Smooth muscle cell (in vitro differentiated cells): ENCODE measurements at regions not wholly inside any gene's neighbourhood (a gene's known extent, or its start where the extent isn't known, plus 50 kb on each side); places are given as distances from the start of the nearest gene placed in this dataset.

ENCODE experiments used
- DNase-seq: peaks from one replicate; lab custom pipeline; 2025; ENCODE audit not compliant: unreplicated experiment; lab: John Stamatoyannopoulos, UW
- H2AFZ ChIP-seq: fragments of 200-600 bp; sonication (generic); 2 replicates; pipeline ENCODE4 v1.6.0; 2016; ENCODE audit warnings: antibody characterized with exemption, low read depth, mild to moderate bottlenecking
- H3F3A ChIP-seq: fragments of 200-600 bp; sonication (generic); 2 replicates; pipeline ENCODE4 v1.6.0; 2017; ENCODE audit warnings: antibody characterized with exemption, low read depth
- H3K27ac ChIP-seq: fragments of 200-600 bp; sonication (generic); 2 replicates; pipeline ENCODE4 v1.5.1; 2016; ENCODE audit warnings: low read depth, mild to moderate bottlenecking
- H3K27me3 ChIP-seq: fragments of 200-600 bp; sonication (generic); 2 replicates; pipeline ENCODE4 v1.6.1; 2016; ENCODE audit warnings: low read depth, mild to moderate bottlenecking
- H3K36me3 ChIP-seq: fragments of 200-600 bp; sonication (generic); 2 replicates; pipeline ENCODE4 v1.5.1; 2016; ENCODE audit warnings: low read depth
- H3K4me1 ChIP-seq: fragments of 200-600 bp; sonication (generic); 2 replicates; pipeline ENCODE4 v1.5.1; 2016; ENCODE audit warnings: low read depth
- H3K4me2 ChIP-seq: fragments of 200-600 bp; sonication (generic); 2 replicates; pipeline ENCODE4 v1.6.0; 2016; ENCODE audit warnings: mild to moderate bottlenecking
- H3K4me3 ChIP-seq: fragments of 200-600 bp; sonication (generic); 2 replicates; pipeline ENCODE4 v1.5.1; 2016; ENCODE audit warnings: mild to moderate bottlenecking
- H3K79me2 ChIP-seq: fragments of 200-600 bp; sonication (generic); 2 replicates; pipeline ENCODE4 v1.6.0; 2016; ENCODE audit warnings: low read depth, mild to moderate bottlenecking
- H3K9ac ChIP-seq: fragments of 200-600 bp; sonication (generic); 2 replicates; pipeline ENCODE4 v1.6.0; 2016; ENCODE audit warnings: low read depth
- H3K9me3 ChIP-seq: fragments of 200-600 bp; sonication (generic); replicated peaks from 2 replicates; pipeline ENCODE4 v1.5.1; 2016; ENCODE audit warnings: low read depth
- H4K20me1 ChIP-seq: fragments of 200-600 bp; sonication (generic); 2 replicates; pipeline ENCODE4 v1.6.0; 2016; ENCODE audit warnings: low read depth
- WGBS: methylation state at CpG from one replicate; pipeline ENCODE4 v1.1.7; 2016; ENCODE audit warnings: low lambda C conversion rate; 5-methylcytosine and 5-hydroxymethylcytosine counted together
- TF ChIP-seq, protein P1 (sequence below): fragments of 200-600 bp; sonication (generic); IDR thresholded peaks from 2 replicates; pipeline ENCODE4 v1.5.1; 2017; ENCODE audit warnings: borderline replicate concordance, mild to moderate bottlenecking, antibody characterized with exemption; ENCODE audit not compliant: insufficient read depth, poor library complexity, severe bottlenecking

DNA sequence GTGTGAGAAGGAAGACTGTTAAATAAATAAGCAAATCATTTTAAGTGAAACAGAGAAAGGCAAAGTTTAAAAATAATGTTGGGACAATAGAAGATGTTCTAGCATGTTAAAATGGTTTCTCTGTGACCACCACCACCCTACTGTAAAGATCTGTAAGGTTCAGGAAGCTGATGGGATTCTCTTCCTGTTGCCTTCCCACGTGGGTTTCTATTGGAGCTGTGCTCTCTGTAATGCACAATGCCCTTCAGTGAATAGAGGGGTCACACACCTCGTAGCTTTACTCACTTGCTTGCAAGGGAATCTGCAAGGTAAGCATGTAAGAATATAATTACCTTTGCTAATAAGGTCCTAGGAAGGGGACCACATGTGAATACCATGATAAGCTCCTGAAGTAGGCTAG, 170.5 kb downstream of the CASP12 start:
- Histone ChIP-seq H2AFZ (no peak overlapping the region), H3K4me2 (no peak overlapping the region), H3K4me3 (no peak overlapping the region), H3K9ac (no peak overlapping the region), H3K27me3 (no peaks in the 10 kb centered on the region), H3K27ac (no peak overlapping the region), H4K20me1 (no peaks in the 10 kb centered on the region), H3K79me2 (no peaks in the 10 kb centered on the region), H3K9me3 (no peaks in the 10 kb centered on the region), H3K4me1 (no peaks in the 10 kb centered on the region), H3K36me3 (no peaks in the 10 kb centered on the region), H3F3A (no peaks in the 10 kb centered on the region)
- DNase-seq: no peak
- WGBS: 69% methylated on average over 2 of the region's 2 CpGs
- TF ChIP-seq, protein P1, sequence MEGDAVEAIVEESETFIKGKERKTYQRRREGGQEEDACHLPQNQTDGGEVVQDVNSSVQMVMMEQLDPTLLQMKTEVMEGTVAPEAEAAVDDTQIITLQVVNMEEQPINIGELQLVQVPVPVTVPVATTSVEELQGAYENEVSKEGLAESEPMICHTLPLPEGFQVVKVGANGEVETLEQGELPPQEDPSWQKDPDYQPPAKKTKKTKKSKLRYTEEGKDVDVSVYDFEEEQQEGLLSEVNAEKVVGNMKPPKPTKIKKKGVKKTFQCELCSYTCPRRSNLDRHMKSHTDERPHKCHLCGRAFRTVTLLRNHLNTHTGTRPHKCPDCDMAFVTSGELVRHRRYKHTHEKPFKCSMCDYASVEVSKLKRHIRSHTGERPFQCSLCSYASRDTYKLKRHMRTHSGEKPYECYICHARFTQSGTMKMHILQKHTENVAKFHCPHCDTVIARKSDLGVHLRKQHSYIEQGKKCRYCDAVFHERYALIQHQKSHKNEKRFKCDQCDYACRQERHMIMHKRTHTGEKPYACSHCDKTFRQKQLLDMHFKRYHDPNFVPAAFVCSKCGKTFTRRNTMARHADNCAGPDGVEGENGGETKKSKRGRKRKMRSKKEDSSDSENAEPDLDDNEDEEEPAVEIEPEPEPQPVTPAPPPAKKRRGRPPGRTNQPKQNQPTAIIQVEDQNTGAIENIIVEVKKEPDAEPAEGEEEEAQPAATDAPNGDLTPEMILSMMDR: no peak

DNA sequence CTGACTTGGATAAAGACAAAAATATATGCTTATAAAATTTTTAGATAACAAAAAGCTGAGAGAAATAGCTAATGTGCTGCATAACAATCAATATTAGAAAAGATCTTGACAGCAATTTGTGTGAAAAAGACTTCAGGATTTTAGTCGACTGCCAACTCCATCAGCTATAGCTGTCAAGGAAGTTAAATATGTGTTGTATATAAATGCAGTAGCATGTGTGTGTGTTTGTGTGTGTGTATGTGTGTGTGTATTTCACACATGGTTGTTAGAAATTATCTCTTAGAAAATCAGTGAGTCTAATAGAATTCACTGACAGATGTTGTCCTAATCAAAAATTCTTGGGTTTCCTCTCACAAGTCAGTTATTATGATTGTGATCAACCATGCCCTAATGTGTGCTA, 171.2 kb downstream of the CASP12 start:
- H3K4me2 ChIP-seq: no peak overlapping the region
- no peaks in the 10 kb centered on the region for H4K20me1 ChIP-seq
- no peaks in the 10 kb centered on the region for H3K36me3 ChIP-seq
- no peak overlapping the region for H2AFZ ChIP-seq
- no peaks in the 10 kb centered on the region for H3K4me1 ChIP-seq
- no peaks in the 10 kb centered on the region for H3F3A ChIP-seq
- 92% methylated on average over 1 of the region's 1 CpG for WGBS
- H3K27me3 ChIP-seq: no peaks in the 10 kb centered on the region
- no peaks in the 10 kb centered on the region for H3K79me2 ChIP-seq
- H3K9me3 ChIP-seq: peaks cover 3% of the 10 kb centered on the region
- H3K9ac ChIP-seq: no peak overlapping the region
- DNase-seq: no peak
- no peak overlapping the region for H3K27ac ChIP-seq
- no peak overlapping the region for H3K4me3 ChIP-seq
- TF ChIP-seq, protein P1: no peak

DNA sequence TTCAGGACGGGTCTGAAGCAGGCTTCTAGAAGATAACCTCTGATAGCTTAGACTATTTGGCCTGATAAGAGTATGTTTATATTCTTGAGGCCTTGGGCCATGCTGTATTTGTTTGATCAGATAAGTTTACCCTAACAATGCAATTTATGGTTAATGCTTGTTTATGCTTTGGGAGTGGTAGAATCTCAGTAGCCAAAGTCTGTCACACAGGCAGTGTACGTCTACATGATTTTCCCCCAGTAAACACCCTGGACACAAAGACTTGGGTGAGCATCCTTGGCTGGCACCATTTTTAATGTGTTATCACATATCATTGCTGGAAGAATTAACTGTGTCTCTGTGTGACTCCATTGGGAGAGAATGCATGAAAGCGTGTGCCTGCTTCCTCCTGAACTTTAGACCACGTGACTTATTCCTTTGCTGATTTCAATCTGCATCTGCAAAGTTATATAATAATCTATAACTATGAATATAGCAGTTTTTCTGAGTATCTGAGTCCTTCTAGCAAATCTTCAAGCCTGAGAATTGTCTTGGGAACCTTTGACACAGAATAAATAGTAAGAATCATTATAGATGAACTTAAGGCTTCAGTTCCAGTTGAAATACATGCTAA, 172.4 kb downstream of the CASP12 start:
- H3F3A ChIP-seq: no peaks in the 10 kb centered on the region
- H3K4me1 ChIP-seq: no peaks in the 10 kb centered on the region
- H3K4me3 ChIP-seq: no peak overlapping the region
- no peak overlapping the region for H2AFZ ChIP-seq
- H4K20me1 ChIP-seq: no peaks in the 10 kb centered on the region
- whole genome bisulfite sequencing: 34% methylated on average over 4 of the region's 4 CpGs
- no peak for DNase-seq
- H3K36me3 ChIP-seq: no peaks in the 10 kb centered on the region
- no peaks in the 10 kb centered on the region for H3K27me3 ChIP-seq
- no peak overlapping the region for H3K4me2 ChIP-seq
- no peak overlapping the region for H3K27ac ChIP-seq
- H3K9me3 ChIP-seq: peaks cover 3% of the 10 kb centered on the region
- TF ChIP-seq, protein P1: no peak
- no peak overlapping the region for H3K9ac ChIP-seq
- H3K79me2 ChIP-seq: no peaks in the 10 kb centered on the region

DNA sequence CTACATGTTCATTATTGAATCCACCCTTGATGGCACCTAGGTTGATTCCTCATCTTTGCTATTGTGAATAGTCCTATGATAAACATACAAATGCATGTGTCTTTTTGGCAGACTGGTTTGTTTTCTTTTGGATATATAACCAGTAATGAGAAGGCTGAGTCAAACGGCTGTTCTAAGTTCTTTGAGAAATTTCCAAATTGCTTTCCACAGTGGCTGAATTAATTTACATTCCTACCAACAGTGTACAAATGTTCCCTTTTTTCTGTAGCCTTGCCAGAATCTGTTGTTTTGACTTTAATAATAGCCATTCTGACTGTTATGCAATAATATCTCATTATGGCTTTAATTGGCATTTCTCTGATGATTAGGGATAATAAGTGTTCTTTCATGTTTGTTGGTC, 184.9 kb downstream of the CASP12 start:
- Histone ChIP-seq H3K27me3 (no peaks in the 10 kb centered on the region), H4K20me1 (no peaks in the 10 kb centered on the region), H3K9me3 (no peaks in the 10 kb centered on the region), H3K4me3 (no peak overlapping the region), H3K4me2 (no peak overlapping the region), H3F3A (no peaks in the 10 kb centered on the region), H3K9ac (no peak overlapping the region), H3K4me1 (no peaks in the 10 kb centered on the region), H2AFZ (no peak overlapping the region), H3K36me3 (no peaks in the 10 kb centered on the region), H3K27ac (no peak overlapping the region), H3K79me2 (no peaks in the 10 kb centered on the region)
- no peak for DNase-seq
- TF ChIP-seq, protein P1: no peak
- WGBS: 68% methylated on average over 1 of the region's 1 CpG
